DMS53 treated with DMSO at 0.1 percent for 48 hours (cell line): ENCODE measurements at regions not wholly inside any gene's neighbourhood (a gene's known extent, or its start where the extent isn't known, plus 50 kb on each side); places are given as distances from the start of the nearest gene placed in this dataset.

ENCODE experiments used
- DNase-seq: peaks from one replicate; lab custom pipeline; 2025; ENCODE audit not compliant: unreplicated experiment; lab: John Stamatoyannopoulos, UW

DNA sequence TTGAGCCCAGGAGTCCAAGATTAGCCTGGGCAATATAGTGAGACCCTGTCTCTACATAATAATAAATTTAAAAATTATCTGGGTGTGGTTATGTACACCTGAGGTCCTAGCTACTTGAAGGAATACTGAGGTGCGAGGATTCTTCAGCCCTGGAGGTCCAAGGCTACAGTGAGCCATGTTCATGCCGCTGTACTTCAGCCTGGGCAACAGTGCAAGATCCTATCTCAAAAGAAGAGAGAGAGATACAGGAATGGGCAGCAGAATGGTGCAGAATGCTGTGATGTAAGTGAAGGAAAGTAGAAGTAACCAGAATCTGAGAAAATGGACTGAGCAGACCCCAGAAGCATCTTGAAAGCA, 62.7 kb upstream of the EXOC4 start:
- no peak for DNase-seq

DNA sequence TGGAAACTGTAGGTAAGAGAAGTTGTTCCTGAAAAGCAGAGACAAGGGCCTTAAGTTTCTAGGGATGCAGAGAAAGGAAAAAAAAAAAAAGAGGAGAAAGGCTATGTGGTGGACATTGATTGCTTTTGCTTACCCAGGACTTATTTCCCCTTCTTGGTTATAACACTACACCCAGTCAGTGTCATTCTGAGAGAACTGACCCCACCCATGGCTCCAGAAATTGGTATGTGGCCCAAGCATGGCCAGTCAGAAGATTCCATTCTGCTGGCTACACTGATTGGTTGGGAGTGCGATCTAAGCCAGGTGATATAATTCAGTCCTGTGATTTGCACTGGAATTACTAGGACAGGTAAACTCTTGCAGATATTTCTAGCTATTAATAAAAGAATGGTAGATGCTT, 62.2 kb upstream of the EXOC4 start:
- no peak for DNase-seq

DNA sequence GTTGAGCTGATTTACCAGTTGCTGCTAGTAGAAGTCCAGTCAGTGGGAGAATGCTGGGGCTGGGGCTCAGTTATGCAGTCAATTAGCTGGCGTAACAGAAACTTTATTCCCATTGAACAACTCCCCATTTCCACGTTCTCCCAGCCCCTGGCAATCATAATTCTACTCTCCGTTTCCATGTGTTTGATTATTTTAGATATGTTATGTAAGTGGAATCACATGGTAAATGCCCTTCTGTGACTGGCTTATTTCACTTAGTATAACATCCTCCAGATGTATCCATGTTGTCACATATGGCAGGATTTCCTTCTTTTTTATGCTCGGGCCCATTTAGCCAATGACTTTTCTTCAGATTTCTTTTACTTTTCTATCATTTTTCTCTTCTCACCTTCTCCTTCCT, 61.1 kb upstream of the EXOC4 start:
- DNase-seq: no peak

DNA sequence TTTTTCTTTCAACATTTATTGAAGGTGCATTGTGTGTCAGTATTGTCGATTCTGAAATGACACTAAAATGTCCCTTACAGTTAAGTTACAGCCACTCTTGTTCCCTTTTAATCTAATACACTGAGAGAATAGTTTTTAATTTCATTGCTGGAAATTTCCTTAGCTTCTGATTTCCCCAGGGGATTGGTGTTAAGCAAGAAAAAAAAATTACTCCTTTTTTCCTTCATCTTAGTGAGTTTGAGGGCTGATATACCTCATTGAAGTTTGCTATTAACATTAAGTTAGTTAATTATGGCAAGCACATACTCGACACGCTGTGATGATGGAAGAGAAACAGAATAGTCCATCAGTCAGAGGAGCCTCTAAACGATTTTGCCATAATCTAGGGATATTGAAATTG, 57.0 kb upstream of the EXOC4 start:
- DNase-seq: no peak

DNA sequence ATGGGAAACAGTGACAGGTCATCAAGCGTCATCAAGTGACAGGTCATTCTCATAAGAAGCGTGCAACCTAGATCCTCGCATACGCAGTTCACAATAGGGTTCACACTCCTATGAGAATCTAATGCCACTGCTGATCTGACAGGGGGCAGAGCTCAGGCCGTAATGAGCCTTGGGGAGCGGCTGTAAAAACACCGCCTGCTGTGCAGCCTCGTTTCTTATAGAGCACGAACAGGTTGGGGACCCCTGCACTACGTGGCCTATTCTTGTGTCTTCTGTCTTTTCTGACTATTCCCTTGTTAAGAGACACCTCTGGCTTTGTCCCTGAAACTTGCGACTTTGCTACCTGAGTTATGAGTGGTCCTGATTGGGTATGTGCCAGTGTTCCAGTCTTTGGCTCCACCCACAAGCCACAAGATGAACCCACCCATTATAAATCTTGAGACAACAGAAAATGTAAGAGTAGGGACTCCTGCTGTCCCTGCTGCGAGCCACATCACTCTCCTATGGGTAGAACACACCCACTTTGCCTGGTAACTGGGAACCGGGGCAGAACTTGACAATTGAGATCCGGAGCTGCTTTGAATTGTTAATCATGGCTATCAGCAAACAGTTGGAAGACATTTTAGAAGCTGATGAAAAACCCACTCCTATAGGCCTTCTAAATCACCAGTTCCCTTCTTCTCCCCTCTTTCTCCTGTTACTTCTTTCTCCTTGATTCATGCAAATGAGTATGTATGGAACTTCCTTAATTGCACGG, 55.8 kb upstream of the EXOC4 start:
- DNase-seq: no peak

DNA sequence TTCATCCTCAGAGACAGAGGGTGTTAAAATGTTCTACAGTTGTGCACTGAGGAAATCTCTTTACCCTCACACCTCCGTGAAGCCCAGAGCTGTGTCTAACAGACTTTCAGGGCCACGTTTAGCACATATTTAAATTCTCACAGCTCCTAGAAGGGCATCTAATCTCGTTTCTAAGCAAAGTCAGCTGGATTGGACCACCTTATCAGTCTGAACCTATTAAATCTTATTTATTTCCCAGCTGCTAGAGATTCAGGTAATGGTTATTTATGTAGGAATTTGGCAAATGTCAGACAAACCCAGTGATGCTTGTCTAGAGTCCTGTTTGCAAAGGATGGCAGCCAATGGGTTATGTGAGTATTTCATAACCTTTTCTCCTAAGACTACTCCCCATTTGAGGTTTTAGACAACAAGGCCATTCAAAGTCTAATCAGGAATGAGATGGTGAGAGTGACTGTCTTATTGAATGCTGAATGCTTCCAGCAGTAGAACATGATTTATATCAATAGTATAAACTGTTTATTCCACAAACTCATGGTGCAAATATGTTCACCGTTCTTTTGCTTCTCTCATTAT, 54.8 kb upstream of the EXOC4 start:
- no peak for DNase-seq

DNA sequence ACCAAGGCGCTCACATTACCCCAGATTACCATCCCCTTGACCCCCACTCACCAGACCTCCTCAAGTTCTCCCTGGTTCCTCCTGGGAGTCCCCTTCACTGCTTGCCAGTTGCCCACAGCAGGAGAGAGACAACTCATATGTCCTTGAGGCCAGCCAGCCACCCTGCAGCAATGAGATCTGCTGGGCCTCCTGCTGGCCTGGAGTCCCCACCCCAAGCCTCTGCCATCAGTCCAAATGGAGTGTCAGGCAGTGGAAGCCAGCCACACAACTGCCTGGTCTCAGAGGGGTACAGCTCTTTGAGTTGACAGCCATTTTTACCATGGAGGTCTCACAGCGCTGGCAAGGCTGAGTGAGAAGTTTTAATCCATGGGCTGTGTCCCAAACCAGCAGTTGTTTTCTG, 53.0 kb upstream of the EXOC4 start:
- DNase-seq: no peak

DNA sequence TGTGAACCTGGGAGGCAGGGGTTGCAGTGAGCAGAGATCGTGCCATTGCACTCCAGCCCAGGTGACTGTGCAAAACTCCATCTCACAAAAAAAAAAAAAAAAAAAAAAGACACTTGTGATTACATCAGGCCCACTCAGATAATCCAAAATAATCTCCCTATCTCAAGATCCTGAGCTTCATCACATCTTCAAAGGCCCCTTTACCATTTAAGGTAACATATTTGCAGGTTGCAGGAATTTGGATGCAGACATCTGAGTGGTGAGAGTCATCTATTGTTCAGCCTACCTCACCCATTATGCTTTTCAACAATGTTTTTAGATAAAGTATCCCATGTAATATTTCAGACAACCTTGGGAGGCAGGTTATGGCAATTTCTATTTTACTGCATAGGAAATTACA, 51.4 kb upstream of the EXOC4 start:
- DNase-seq: no peak

DNA sequence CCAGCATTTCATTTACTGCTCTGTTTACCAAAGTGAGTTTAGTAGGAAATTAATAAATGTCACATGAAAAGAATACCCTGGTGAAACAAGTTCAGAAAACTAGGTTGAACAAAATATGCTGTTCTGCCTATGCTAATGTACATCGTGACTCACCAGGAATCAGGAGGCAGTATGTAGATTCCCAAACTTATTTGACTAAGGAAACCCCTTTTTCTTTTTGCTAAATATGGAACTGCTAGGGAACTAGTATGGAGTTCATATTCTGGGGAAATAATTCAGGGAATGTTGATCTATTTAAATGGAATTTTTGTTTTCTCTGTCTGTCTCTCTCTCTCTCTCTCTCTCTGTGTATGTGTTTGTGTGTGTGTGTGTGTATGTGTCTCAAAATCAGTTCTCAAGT, 49.9 kb upstream of the EXOC4 start:
- DNase-seq: no peak
